Chondrocyte (in vitro differentiated cells): ENCODE measurements at regions not wholly inside any gene's neighbourhood (a gene's known extent, or its start where the extent isn't known, plus 50 kb on each side); places are given as distances from the start of the nearest gene placed in this dataset.
A peak's percentile ranks its signal among the peaks of the same experiment; 100 is the strongest.

ENCODE experiments used
- DNase-seq: peaks from one replicate; pipeline ENCODE4 v3.0.0; 2021; ENCODE audit warnings: mixed read lengths, low spot score
- H3K27ac Mint-ChIP-seq: one replicate; pipeline ENCODE4 v1.8.0; 2021; ENCODE audit warnings: mild to moderate bottlenecking, moderate library complexity, mixed read lengths; ENCODE audit not compliant: unreplicated experiment
- H3K27me3 Mint-ChIP-seq: 2 replicates; pipeline ENCODE4 v1.8.0; 2021; ENCODE audit warnings: low read depth, mixed read lengths
- H3K36me3 Mint-ChIP-seq: 2 replicates; pipeline ENCODE4 v1.8.0; 2021; ENCODE audit warnings: low read depth, mixed read lengths
- H3K4me1 Mint-ChIP-seq: 2 replicates; pipeline ENCODE4 v1.8.0; 2021; ENCODE audit warnings: low read depth, mild to moderate bottlenecking, mixed read lengths
- H3K4me3 Mint-ChIP-seq: one replicate; pipeline ENCODE4 v1.8.0; 2021; ENCODE audit warnings: mild to moderate bottlenecking, moderate library complexity, mixed read lengths; ENCODE audit not compliant: unreplicated experiment
- H3K9me3 Mint-ChIP-seq: 2 replicates; pipeline ENCODE4 v1.8.0; 2021; ENCODE audit warnings: low read depth, mixed read lengths
- CTCF ChIP-seq: fragments of 200-600 bp; sonication (generic); IDR thresholded peaks from 2 replicates; pipeline ENCODE4 v1.5.0; 2021; ENCODE audit warnings: antibody characterized with exemption, mild to moderate bottlenecking, moderate library complexity

GRCh38 chr1:224873434-224874369, 55.8 kb upstream of the DNAH14 start:
- Mint-ChIP-seq H3K36me3 (no peaks in the 10 kb centered on the region), H3K9me3 (no peaks in the 10 kb centered on the region), H3K4me3 (no peak overlapping the region), H3K4me1 (no peaks in the 10 kb centered on the region), H3K27me3 (peaks cover 11% of the 10 kb centered on the region), H3K27ac (no peak overlapping the region)
- no peak for TF ChIP-seq CTCF
- no peak for DNase-seq

DNA sequence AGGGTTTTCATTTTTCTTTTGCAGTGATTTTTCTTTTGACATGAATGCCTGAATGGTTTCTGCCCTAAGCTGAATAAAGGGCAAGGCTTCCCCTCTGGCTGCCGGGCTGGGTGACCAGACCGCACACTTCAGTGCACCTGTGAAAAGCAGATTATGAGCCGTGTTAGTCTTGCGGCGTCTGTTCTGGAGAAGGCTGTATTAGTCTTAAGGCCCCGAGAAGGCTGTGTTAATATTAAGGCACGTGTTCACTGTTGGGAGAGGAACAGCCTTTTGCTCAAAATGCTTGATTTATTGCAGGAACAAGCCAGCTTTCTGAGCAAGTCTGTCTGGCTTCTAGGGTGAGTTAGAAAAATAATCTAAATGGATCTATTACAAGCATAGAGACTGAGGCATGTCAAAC, 54.7 kb upstream of the DNAH14 start:
- no peak overlapping the region for H3K27ac Mint-ChIP-seq
- H3K36me3 Mint-ChIP-seq, result no peaks in the 10 kb centered on the region
- no peak overlapping the region for H3K4me3 Mint-ChIP-seq
- peaks cover 8% of the 10 kb centered on the region for H3K4me1 Mint-ChIP-seq
- no peaks in the 10 kb centered on the region for H3K9me3 Mint-ChIP-seq
- no peak for TF ChIP-seq CTCF
- H3K27me3 Mint-ChIP-seq, result peaks cover 11% of the 10 kb centered on the region
- DNase-seq, result no peak

DNA sequence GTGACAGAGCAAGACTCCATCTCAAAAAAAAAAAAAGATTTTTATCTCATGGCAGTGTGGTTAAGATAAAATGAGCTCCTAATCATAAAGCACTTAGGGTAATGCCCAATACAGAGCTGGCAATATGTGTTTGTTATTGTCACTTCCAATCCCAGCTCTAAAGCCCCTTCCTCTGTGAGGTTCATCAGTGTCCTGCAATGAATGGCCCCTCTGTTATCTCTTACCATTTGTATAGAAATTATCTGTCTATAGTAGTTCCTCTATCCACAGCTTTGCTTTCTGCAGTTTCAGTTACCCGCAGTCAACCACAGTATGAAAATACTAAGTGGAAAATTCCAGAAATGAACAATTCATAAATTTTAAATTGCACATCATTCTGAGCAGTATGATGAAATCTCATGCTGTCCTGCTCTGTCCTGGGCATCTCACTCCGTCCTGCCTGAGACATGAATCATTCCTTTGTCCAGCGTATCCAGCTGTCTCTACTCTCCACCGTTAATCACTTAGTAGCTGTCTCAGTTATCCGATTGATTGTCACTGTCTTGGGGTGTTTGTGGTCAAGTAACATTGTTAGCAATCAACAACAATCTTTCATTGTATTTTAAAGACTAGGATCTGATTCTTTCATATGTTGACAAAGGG, 50.2 kb upstream of the DNAH14 start:
- DNase-seq, result no peak
- Mint-ChIP-seq H3K9me3 (no peaks in the 10 kb centered on the region), H3K27me3 (peaks cover 11% of the 10 kb centered on the region), H3K27ac (peak overlapping the region; percentile 76), H3K4me1 (peaks cover 43% of the 10 kb centered on the region), H3K36me3 (no peaks in the 10 kb centered on the region), H3K4me3 (no peak overlapping the region)
- TF ChIP-seq CTCF, result no peak
